Adrenal gland (tissue), 9 donors: ENCODE measurements at regions not wholly inside any gene's neighbourhood (a gene's known extent, or its start where the extent isn't known, plus 50 kb on each side); places are given as distances from the start of the nearest gene placed in this dataset.

Experiments
- DNase-seq, 7 donors: peaks; one replicate each; pipeline ENCODE4 v3.0.0-alpha.2; 2019 to 2020
- H3K27ac ChIP-seq, 5 donors: fragments of 200-600 bp; sonication (generic) in 4 of 5; 1 replicate in 3 of 5; 2 replicates in 2 of 5; pipeline versions ENCODE4 v1.5.1 to v1.8.0; 2016 to 2020; ENCODE audit warnings: mild to moderate bottlenecking in 1 of 5
- H3K27me3 ChIP-seq: fragments of 200-600 bp; 2 replicates; pipeline ENCODE4 v1.8.0; 2021
- H3K36me3 ChIP-seq, 2 donors: fragments of 200-600 bp; replicated peaks in 1 of 2; 1 replicate in 1 of 2; 2 replicates in 1 of 2; pipeline versions ENCODE4 v1.5.1 to v1.8.0; 2018 to 2022
- H3K4me1 ChIP-seq, 2 donors: fragments of 200-600 bp; replicated peaks in 1 of 2; 1 replicate in 1 of 2; 2 replicates in 1 of 2; pipeline versions ENCODE4 v1.5.1 to v1.8.0; 2018 to 2021
- H3K4me3 ChIP-seq, 4 donors: fragments of 200-600 bp; sonication (generic) in 3 of 4; one replicate each; pipeline ENCODE4 v1.5.1; 2016 to 2018
- H3K9me3 ChIP-seq, 3 donors: fragments of 200-600 bp; sonication (generic) in 1 of 3; replicated peaks in 1 of 3; 1 replicate in 2 of 3; 2 replicates in 1 of 3; pipeline versions ENCODE4 v1.5.1 to v1.8.0; 2016 to 2021
- POLR2A ChIP-seq, 2 donors: fragments of 450-650 bp; IDR thresholded peaks; one replicate each; pipeline ENCODE4 v1.6.1; 2017; ENCODE audit warnings: antibody characterized with exemption in 2 of 2, mild to moderate bottlenecking in 2 of 2, moderate library complexity in 1 of 2
- WGBS, 4 donors: extraction: QIAGEN DNeasy Blood & Tissue Kit in 2 of 4; methylation state at CpG; one replicate each; pipeline versions ENCODE4 v1.1.5 to v1.1.7; 2013 to 2017; 5-methylcytosine and 5-hydroxymethylcytosine counted together
- intact Hi-C, 2 donors: fragments of 100-400 bp; cut with DNase I; formaldehyde crosslinking; loops; one replicate each; pipeline versions ENCODE4 v1.14.1 to v1.15.0; 2022 to 2023
- TF ChIP-seq, protein P1 (sequence below), 6 experiments: fragments of 450-650 bp in 4 of 6; fragments of 200-600 bp in 2 of 6; sonication (generic) in 1 of 6; IDR thresholded peaks; 1 replicate in 5 of 6; 2 replicates in 1 of 6; pipeline versions ENCODE4 v1.5.1 to v1.8.0; 2016 to 2021; ENCODE audit warnings: antibody characterized with exemption in 6 of 6, mild to moderate bottlenecking in 2 of 6, moderate library complexity in 1 of 6
- donor health status: healthy with polysubstance abuse.
- donor health status: Bipolar disorder and iron deficiency.
- donor health status: DM: yes; HTN: yes; CAD: no.
- donor health status: DM: no; HTN: no; CAD: no.
- donor health status: DM: no; HTN: no; CAD: no.

- H3K27ac ChIP-seq: no peak overlapping the region
- H3K27me3 ChIP-seq: no peaks in the 10 kb centered on the region
- no peak for DNase-seq
- no peak overlapping the region for H3K4me3 ChIP-seq
- no peaks in the 10 kb centered on the region for H3K36me3 ChIP-seq
- intact Hi-C loops: no loop called here
- H3K4me1 ChIP-seq: peaks cover 0 to 3% of the 10 kb centered on the region in 2 donors
- TF ChIP-seq POLR2A (IDR thresholded peaks at IDR 0.05): no peak
- TF ChIP-seq, protein P1, sequence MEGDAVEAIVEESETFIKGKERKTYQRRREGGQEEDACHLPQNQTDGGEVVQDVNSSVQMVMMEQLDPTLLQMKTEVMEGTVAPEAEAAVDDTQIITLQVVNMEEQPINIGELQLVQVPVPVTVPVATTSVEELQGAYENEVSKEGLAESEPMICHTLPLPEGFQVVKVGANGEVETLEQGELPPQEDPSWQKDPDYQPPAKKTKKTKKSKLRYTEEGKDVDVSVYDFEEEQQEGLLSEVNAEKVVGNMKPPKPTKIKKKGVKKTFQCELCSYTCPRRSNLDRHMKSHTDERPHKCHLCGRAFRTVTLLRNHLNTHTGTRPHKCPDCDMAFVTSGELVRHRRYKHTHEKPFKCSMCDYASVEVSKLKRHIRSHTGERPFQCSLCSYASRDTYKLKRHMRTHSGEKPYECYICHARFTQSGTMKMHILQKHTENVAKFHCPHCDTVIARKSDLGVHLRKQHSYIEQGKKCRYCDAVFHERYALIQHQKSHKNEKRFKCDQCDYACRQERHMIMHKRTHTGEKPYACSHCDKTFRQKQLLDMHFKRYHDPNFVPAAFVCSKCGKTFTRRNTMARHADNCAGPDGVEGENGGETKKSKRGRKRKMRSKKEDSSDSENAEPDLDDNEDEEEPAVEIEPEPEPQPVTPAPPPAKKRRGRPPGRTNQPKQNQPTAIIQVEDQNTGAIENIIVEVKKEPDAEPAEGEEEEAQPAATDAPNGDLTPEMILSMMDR (IDR thresholded peaks at IDR 0.05): no peak
- WGBS, 4 donors: 67 to 89% (median 82%) methylated on average over 1 of the region's 1 CpG
- no peaks in the 10 kb centered on the region for H3K9me3 ChIP-seq
Observed at GRCh38 chr2:200230716-200231115, 75.8 kb upstream of the SPATS2L start.

GRCh38 chr2:200235533-200235932, 71.0 kb upstream of the SPATS2L start:
- no peaks in the 10 kb centered on the region for H3K4me1 ChIP-seq
- no peak for TF ChIP-seq POLR2A (IDR thresholded peaks at IDR 0.05)
- TF ChIP-seq, protein P1 (IDR thresholded peaks at IDR 0.05): no peak
- H3K27ac ChIP-seq: no peak overlapping the region
- intact Hi-C loops: no loop called here
- 94 to 100% (median 95%) methylated on average over 1 of the region's 1 CpG for WGBS, 4 donors
- H3K27me3 ChIP-seq: no peaks in the 10 kb centered on the region
- no peak overlapping the region for H3K4me3 ChIP-seq
- no peaks in the 10 kb centered on the region for H3K9me3 ChIP-seq
- no peaks in the 10 kb centered on the region for H3K36me3 ChIP-seq
- no peak for DNase-seq

GRCh38 chr2:200239216-200239615, 67.3 kb upstream of the SPATS2L start:
- DNase-seq: no peak
- intact Hi-C loops: no loop called here
- no peaks in the 10 kb centered on the region for H3K4me1 ChIP-seq
- H3K9me3 ChIP-seq: no peaks in the 10 kb centered on the region
- no peaks in the 10 kb centered on the region for H3K27me3 ChIP-seq
- H3K27ac ChIP-seq: no peak overlapping the region
- no peaks in the 10 kb centered on the region for H3K36me3 ChIP-seq
- 59 to 67% (median 64%) methylated on average over 2 of the region's 2 CpGs for WGBS, 4 donors
- H3K4me3 ChIP-seq: no peak overlapping the region
- TF ChIP-seq, protein P1 (IDR thresholded peaks at IDR 0.05): no peak
- TF ChIP-seq POLR2A (IDR thresholded peaks at IDR 0.05): no peak

DNA sequence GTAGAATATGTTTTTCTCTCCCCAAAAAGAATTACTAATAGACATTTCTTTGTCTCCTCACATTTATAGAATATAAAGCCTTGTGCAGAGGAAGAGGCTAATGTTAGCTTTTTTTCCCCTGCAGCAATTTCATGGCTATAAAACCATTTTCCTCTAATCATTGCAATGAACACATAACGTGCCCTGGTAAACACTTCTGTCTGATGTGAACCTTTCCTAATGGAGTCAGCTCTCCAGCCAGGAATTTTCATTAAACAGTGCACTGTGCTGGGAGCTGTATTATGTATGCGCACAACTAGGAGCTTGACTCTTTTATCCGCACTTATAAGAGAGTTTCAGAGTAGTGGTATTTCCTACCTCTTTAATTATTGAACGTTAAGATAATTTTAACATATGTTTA, 63.9 kb upstream of the SPATS2L start:
- TF ChIP-seq, protein P1 (IDR thresholded peaks at IDR 0.05): no peak
- no peak for TF ChIP-seq POLR2A (IDR thresholded peaks at IDR 0.05)
- 78 to 87% (median 80%) methylated on average over 4 of the region's 4 CpGs for WGBS, 4 donors

More for the DNA sequence above, 63.9 kb upstream of the SPATS2L start:
- Histone ChIP-seq H3K27me3 (no peaks in the 10 kb centered on the region), H3K27ac (no peak overlapping the region), H3K36me3 (no peaks in the 10 kb centered on the region), H3K4me3 (no peak overlapping the region), H3K4me1 (no peaks in the 10 kb centered on the region), H3K9me3 (no peaks in the 10 kb centered on the region)
- DNase-seq: no peak
- intact Hi-C loops: no loop called here
